ENCODE measurements at regions not wholly inside any gene's neighbourhood (a gene's known extent, or its start where the extent isn't known, plus 50 kb on each side); places are given as distances from the start of the nearest gene placed in this dataset.

- TF ChIP-seq CTCF (IDR thresholded peaks at IDR 0.05; ENCODE audit: low read depth, low read length, poor library complexity, severe bottlenecking) = no peak
- TF ChIP-seq EZH2phosphoT487 (IDR thresholded peaks at IDR 0.05; ENCODE audit: borderline replicate concordance, low read length) = no peak
Observed at GRCh38 chr3:112751564-112752512, 94.8 kb downstream of the CD200R1L start.
